Gastrocnemius medialis (tissue), 4 donors: ENCODE measurements at regions not wholly inside any gene's neighbourhood (a gene's known extent, or its start where the extent isn't known, plus 50 kb on each side); places are given as distances from the start of the nearest gene placed in this dataset.

ENCODE experiments used
- CTCF ChIP-seq, 5 experiments: fragments of 450-650 bp in 3 of 5; fragments of 200-600 bp in 2 of 5; sonication (generic) in 2 of 5; IDR thresholded peaks in 4 of 5; conservative IDR thresholded peaks in 1 of 5; 1 replicate in 4 of 5; 2 replicates in 1 of 5; pipeline ENCODE4 v1.5.1; 2016 to 2019; ENCODE audit warnings: antibody characterized with exemption in 5 of 5, mild to moderate bottlenecking in 3 of 5, moderate library complexity in 3 of 5
- POLR2A ChIP-seq, 2 donors: fragments of 450-650 bp; IDR thresholded peaks; one replicate each; pipeline ENCODE4 v1.6.1; 2017; ENCODE audit warnings: antibody characterized with exemption in 2 of 2, mild to moderate bottlenecking in 2 of 2, moderate library complexity in 2 of 2

DNA sequence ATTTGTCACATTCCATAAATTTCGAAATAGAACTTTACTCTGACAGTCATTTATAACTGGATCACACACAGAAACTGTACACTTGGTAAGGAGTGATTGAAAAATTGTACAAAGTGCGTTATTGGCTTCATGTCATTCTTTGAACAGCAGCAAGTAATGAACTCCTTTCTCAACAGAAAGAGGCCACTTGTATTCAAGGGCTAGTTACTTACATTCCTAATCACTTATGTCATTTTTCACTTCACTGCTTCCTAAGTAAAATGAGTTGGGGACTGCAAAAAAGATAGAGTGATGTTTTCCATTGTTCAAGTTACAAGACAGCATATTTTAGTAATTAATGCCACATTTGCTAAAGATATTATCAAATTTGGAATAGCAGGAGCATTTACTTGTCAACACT lies 893.2 kb downstream of the DTWD2 start:
- TF ChIP-seq CTCF (IDR thresholded peaks at IDR 0.05 in 4 of 5, conservative IDR thresholded peaks at IDR 0.05 in 1 of 5) (no peak), POLR2A (IDR thresholded peaks at IDR 0.05) (no peak)
